Posterior cingulate gyrus (tissue), 11 donors: ENCODE measurements at regions not wholly inside any gene's neighbourhood (a gene's known extent, or its start where the extent isn't known, plus 50 kb on each side); places are given as distances from the start of the nearest gene placed in this dataset.
"Not testable (repeated sequence)": the region's sequence is repeated elsewhere in the genome, so short reads cannot be mapped to it uniquely, and the experiment has no call there.

Experiments
- DNase-seq, 10 donors: peaks; one replicate each; pipeline versions ENCODE4 v3.0.0 to v3.0.0-alpha.2; 2020 to 2021; ENCODE audit warnings: mixed read lengths in 3 of 10
- intact Hi-C: fragments of 100-400 bp; cut with DNase I; formaldehyde crosslinking; loops from one replicate; pipeline ENCODE4 v1.15.1; 2023

GRCh38 chr2:116132833-116133232, 1681.7 kb upstream of the DDX18 start:
- intact Hi-C loops: no loop called here
- peak in 2 of 10 donors; percentile 43 to 65 for DNase-seq

DNA sequence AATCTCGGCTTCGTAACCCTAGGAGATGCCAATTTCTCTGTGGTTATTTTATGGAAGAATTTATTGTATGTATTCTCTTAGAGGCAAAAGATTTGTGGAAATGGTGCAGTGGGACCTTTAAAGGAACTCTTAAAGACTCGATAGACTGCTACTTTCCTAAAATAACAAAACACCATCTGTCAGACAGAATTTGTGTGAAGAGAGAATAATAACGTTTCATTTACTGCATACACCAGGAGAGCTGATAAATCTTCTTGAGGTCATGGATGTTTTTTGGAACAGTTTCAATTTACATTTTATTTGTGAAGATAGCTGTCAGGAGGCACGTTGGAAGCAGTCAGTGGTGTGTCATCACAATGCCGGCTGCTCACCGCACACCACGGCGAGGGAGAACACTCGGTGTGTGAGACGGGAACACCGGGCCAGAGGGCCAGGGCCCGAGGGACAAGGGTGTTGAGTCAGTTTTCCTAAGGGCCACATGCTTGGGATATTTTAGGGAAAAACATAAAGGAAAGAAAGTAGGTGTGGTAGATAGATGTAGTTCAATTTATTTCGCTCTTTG, 1681.0 kb upstream of the DDX18 start:
- intact Hi-C loops: no loop called here
- DNase-seq: peak in 4 of 10 donors; percentile 17 to 84 (median 79)

GRCh38 chr2:116141891-116142474, 1672.5 kb upstream of the DDX18 start:
- intact Hi-C loops: no loop called here
- no peak for DNase-seq

DNA sequence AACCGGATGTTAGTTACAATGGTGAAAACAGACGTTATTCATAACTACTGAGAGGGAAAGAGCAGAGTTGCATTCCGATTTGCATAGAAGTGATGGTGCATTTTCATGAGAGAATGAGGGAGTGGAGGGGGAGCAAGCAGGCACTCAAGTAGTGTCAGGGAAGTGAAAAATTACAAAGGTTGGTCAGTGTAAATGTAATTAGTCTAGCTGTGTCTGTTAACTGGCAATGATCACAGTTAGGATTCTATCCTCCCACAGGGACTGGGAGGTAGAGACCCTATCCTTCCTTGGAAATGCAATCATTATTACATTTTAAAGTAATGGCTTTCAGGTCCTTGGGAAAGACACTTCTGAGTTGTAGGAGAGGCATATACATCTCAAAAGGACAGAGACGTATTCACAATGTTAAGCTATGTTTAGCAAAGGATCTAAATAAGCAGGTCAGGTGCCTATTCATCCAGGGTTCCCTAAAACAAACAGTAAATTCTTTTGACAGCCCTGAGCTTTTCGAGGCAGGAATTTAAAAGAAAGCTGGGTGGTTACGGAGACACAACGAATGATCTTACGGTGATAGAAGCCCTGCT, 1671.8 kb upstream of the DDX18 start:
- intact Hi-C loops: no loop called here
- no peak for DNase-seq

GRCh38 chr2:116145031-116145430, 1669.5 kb upstream of the DDX18 start:
- no peak for DNase-seq
- intact Hi-C loops: no loop called here

GRCh38 chr2:116148361-116148760, 1666.1 kb upstream of the DDX18 start:
- intact Hi-C loops: no loop called here
- no peak for DNase-seq

GRCh38 chr2:116153729-116154128, 1660.8 kb upstream of the DDX18 start:
- intact Hi-C loops: no loop called here
- no peak for DNase-seq

GRCh38 chr2:116160657-116161056, 1653.8 kb upstream of the DDX18 start:
- intact Hi-C loops: no loop called here
- no peak for DNase-seq

- intact Hi-C loops: no loop called here
Observed at GRCh38 chr2:116162395-116162794, 1652.1 kb upstream of the DDX18 start.

DNA sequence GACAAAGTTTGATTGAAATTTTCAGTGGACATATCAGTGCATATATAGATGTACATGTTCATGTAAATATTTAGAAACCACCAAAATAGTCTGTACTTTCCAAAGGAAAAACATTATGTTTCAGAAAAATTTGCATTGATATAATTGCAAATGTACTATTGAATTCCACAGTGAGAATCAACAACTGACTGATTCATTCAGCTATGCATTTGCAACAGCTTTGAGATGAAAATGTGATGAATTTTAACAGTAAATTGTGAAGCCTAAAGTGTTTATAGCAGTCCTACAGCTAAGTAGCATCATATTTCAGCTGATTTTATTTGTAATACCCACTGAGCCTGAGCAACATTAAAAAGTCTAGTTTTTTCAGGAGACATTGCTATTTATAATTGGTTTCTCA, 1647.4 kb upstream of the DDX18 start:
- DNase-seq: no peak
- intact Hi-C loops: no loop called here

More at GRCh38 chr2:116162395-116162794, 1652.1 kb upstream of the DDX18 start:
- no peak for DNase-seq

- DNase-seq: no peak
- intact Hi-C loops: no loop called here
Observed at GRCh38 chr2:116180072-116180471, 1634.4 kb upstream of the DDX18 start.

DNA sequence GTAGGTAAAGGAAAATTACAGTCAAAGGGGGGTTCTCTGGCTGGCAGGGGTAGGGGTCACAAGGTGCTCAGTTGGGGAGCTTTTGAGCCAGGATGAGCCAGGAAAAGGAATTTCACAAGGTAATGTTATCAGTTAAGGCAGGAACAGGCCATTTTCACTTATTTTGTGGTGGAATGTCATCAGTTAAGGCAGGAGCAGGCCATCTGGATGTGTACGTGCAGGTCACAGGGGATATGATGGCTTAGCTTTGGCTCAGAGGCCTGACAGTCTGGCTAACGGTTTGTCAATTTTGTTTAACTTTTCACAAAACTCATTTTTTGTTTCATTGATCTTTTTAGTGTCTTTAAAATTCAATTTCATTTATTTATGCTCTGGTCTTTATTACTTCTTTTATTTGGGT, 1623.8 kb upstream of the DDX18 start:
- DNase-seq, intact Hi-C loops: not testable (repeated sequence)

GRCh38 chr2:116200086-116200485, 1614.4 kb upstream of the DDX18 start:
- no peak for DNase-seq
- intact Hi-C loops: no loop called here

DNA sequence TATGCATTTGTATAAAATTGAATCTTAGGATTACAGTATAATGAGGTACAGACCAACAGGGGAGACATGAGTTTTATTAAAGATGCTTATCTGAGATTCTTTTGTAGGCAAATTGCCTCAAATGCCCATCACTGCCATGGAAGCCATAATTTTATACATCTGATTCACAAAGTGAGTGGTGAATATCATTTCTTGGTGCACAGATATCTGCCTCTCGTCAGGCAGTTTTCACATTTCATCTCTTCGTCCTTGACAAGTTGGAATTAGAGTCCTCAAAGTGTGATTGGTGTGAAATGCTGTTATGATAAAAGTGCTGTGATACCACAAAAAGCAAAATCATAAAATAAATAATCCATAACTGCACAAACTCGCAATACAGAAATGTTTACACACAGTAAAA, 1602.8 kb upstream of the DDX18 start:
- intact Hi-C loops: no loop called here
- no peak for DNase-seq

GRCh38 chr2:116222793-116223192, 1591.7 kb upstream of the DDX18 start:
- intact Hi-C loops: no loop called here
- no peak for DNase-seq

GRCh38 chr2:116223912-116224311, 1590.6 kb upstream of the DDX18 start:
- intact Hi-C loops: no loop called here
- peak in 1 of 10 donors; percentile 49 for DNase-seq

- intact Hi-C loops: no loop called here
- peak in 2 of 10 donors; percentile 67 to 79 for DNase-seq
Observed at GRCh38 chr2:116224610-116225009, 1589.9 kb upstream of the DDX18 start.

GRCh38 chr2:116238511-116238910, 1576.0 kb upstream of the DDX18 start:
- DNase-seq: no peak

DNA sequence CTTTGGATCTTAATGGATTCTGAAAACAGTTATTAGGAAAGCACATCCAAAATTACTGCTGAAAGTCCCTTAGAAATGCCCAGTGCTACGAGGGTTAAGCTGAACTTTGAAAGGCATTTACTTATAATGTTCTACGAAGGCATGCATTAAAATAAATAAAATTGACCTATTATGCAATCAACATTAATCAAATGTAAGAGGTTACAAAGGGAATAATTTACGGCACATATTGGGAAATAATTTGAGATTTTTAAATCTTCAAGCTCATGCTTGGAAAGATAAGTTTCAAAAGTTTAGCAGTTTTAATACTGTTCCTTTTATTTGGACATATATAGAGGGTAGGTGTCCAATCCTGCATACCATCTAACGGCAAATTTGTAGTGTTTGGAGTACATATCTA, 1564.1 kb upstream of the DDX18 start:
- no peak for DNase-seq
- intact Hi-C loops: no loop called here

More at GRCh38 chr2:116238511-116238910, 1576.0 kb upstream of the DDX18 start:
- intact Hi-C loops: no loop called here

DNA sequence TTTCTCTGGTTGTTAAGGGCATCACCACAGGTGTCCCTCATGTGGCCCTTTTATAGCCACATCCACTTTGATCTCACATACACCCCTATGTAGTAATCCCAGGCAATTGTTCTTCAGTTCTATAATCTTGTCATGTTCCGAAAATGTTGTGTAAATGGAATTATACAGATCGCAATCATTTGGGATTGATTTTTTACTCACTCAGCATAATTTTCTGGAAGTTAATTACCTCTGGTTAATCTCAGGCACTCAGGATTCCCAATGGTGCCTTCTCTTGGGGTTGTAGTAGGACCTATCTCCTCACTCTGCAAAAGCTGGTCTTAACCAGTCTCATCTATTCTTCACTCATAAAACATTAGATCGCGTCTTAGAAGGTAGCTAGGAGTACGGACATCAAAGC, 1549.6 kb upstream of the DDX18 start:
- no peak for DNase-seq
- intact Hi-C loops: no loop called here

GRCh38 chr2:116269040-116269439, 1545.5 kb upstream of the DDX18 start:
- intact Hi-C loops: no loop called here
- peak in 1 of 10 donors; percentile 37 for DNase-seq

DNA sequence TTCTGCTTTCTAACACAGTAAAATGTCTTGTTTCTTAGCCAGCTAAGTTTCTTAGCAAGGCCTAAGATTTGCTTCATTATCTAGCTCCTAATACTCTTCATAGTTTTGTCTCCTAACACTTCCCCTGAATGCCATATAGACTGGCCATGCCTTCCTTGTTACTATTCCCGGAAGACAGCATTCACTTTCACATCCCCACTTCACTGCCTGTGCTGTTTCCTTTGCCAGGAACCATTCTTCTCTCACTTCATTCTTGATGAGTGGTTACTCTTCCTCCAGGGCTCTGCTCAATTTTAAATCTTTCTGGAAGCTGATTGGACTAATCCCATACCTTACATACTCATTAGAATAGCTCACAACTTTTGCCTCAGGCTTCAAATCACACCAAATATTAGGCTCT, 1510.2 kb upstream of the DDX18 start:
- intact Hi-C loops: no loop called here
- DNase-seq: no peak
